ENCODE measurements at regions not wholly inside any gene's neighbourhood (a gene's known extent, or its start where the extent isn't known, plus 50 kb on each side); places are given as distances from the start of the nearest gene placed in this dataset.

DNA sequence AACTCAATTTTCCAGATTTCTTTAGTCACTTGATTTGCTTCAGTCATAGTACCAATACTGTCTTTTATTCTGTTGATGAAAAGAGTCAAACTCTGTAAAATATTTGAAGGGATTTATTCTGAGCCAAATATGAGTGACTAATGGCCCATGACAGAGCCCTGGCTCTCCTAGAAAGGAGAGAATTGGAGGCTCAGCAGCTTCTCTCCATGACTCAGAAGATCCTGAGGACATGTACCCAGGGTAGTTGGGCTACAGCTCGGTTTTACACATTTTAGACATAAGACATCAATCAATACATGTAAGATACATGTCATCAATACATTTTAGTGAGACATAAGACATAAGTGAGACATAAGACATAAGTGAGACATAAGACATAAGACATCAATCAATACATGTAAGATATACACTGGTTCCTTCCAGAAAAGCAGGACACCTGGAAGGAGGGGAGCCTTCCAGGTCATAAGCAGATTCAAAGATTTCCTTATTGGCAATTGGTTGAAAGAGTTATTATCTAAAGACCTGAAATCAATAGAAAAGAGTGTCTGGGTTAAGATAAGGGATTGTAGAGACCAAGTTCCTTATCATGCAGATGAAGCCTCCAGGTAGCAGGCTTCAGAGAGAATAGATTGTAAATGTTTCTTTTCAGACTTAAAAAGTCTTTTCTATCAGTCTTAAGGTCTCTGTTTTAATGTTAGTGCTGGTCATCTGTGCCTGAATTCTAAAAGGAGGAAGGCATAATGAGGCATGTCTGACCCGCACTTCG, 179.8 kb upstream of the RFC3 start:
- Mint-ChIP-seq H3K27me3 (no peaks in the 10 kb centered on the region), H3K4me3 (no peak overlapping the region), H3K27ac (no peak overlapping the region), H3K36me3 (no peaks in the 10 kb centered on the region), H3K4me1 (peaks cover 1% of the 10 kb centered on the region), H3K9me3 (no peaks in the 10 kb centered on the region)
- POLR2A ChIA-PET, result no interaction called here
- no peak for ATAC-seq (ENCODE audit: low read depth)
- DNase-seq, result no peak

DNA sequence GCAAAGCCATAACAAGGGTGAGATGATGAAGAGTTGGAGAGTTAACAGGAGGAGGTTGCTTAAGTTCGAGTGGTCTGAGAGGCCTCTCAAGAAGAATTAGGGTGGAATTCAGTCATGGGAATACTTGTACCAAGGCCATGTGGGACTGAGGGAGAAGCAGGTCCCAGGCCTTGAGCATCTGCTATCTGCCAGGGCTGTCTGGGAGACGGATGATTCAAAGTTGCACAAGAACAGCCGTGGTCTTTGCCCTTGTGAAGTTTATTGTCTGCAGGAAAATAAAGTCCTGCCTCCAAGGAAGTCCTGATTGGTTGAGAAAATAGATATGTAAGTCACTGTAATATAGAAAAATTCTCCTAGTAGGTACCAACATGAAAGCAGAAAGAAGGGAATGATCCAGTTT, 178.8 kb upstream of the RFC3 start:
- ATAC-seq (ENCODE audit: low read depth) (no peak), DNase-seq (no peak)
- Mint-ChIP-seq H3K27me3 (no peaks in the 10 kb centered on the region), H3K27ac (no peak overlapping the region), H3K36me3 (no peaks in the 10 kb centered on the region), H3K4me3 (no peak overlapping the region), H3K4me1 (peaks cover 1% of the 10 kb centered on the region), H3K9me3 (no peaks in the 10 kb centered on the region)
- POLR2A ChIA-PET, result no interaction called here

DNA sequence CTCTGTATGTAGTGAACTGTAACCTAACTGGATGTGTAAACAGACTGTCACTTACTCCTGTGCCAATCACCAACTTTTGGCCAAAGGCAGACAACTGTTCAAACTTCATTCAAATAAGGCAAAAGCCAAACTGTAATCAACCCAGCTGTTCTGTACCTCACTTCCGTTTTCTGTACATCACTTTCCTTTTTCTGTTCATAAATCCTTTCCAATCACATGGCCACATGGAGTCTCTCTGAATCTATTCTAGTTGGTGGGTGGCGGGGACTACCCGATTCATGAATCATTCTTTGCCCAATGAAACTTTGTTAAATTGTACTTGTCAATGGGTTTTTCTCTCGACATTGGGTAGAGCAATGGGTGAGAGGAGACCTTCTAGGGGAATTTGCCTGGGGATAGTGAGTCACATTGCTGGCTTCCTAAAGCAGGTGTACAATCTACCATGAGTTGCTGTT, 178.3 kb upstream of the RFC3 start:
- no peak for ATAC-seq (ENCODE audit: low read depth)
- no peak for DNase-seq
- H3K27ac Mint-ChIP-seq, result no peak overlapping the region

GRCh38 chr13:33640832-33641231, 177.1 kb upstream of the RFC3 start:
- Mint-ChIP-seq H3K27ac (no peak overlapping the region), H3K36me3 (no peaks in the 10 kb centered on the region), H3K9me3 (no peaks in the 10 kb centered on the region), H3K4me1 (peaks cover 1% of the 10 kb centered on the region), H3K27me3 (no peaks in the 10 kb centered on the region), H3K4me3 (no peak overlapping the region)
- DNase-seq, result no peak
- POLR2A ChIA-PET, result no interaction called here
- no peak for ATAC-seq (ENCODE audit: low read depth)

More for the DNA sequence above, 178.3 kb upstream of the RFC3 start:
- H3K4me3 Mint-ChIP-seq, result no peak overlapping the region
- POLR2A ChIA-PET, result no interaction called here
- no peaks in the 10 kb centered on the region for H3K36me3 Mint-ChIP-seq
- H3K27me3 Mint-ChIP-seq, result no peaks in the 10 kb centered on the region
- peaks cover 1% of the 10 kb centered on the region for H3K4me1 Mint-ChIP-seq
- H3K9me3 Mint-ChIP-seq, result no peaks in the 10 kb centered on the region

DNA sequence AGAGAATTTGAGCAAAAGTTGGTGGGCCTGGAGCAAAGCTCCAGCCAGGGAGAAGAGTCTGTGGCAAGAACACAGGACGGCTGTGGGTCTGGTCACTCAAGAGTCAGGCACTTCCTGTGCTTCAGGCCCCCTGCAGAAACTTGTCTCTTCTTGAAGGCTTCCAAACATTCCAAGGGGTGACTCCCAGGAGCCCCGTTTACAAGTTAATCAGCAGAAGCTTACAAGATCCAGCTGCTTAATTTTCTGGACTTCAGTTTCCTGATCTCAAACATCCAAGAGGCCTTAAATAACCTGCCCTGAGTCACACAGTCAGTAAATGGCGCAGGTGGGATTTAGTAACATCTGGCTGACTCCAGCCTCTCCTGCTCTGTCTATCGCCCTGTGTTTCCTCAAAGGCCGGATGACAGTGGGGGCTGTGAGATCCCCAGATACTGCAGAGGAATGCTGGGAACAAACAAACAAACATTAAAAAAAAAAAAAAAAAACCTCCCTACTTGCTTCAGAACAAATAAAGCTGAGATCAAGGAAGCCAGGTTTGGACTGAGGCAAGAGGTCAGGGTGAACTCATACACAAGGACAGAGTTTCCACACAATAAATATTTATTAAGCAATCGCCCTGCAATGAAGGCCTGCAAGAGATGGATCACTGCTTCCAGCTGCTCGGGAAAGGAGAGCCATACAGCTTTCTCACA, 175.4 kb upstream of the RFC3 start:
- no peak for ATAC-seq (ENCODE audit: low read depth)
- POLR2A ChIA-PET, result no interaction called here
- Mint-ChIP-seq H3K4me1 (peaks cover 1% of the 10 kb centered on the region), H3K27ac (no peak overlapping the region), H3K4me3 (no peak overlapping the region), H3K27me3 (no peaks in the 10 kb centered on the region), H3K36me3 (no peaks in the 10 kb centered on the region), H3K9me3 (no peaks in the 10 kb centered on the region)
- DNase-seq, result no peak

GRCh38 chr13:33644581-33645543, 173.1 kb upstream of the RFC3 start:
- no peak for DNase-seq

GRCh38 chr13:33645591-33646554, 172.1 kb upstream of the RFC3 start:
- no peak for DNase-seq
- Mint-ChIP-seq H3K27me3 (no peaks in the 10 kb centered on the region), H3K36me3 (no peaks in the 10 kb centered on the region), H3K4me3 (no peak overlapping the region), H3K4me1 (no peaks in the 10 kb centered on the region), H3K27ac (no peak overlapping the region), H3K9me3 (no peaks in the 10 kb centered on the region)
- ATAC-seq (ENCODE audit: low read depth), result no peak
- POLR2A ChIA-PET, result no interaction called here

More at GRCh38 chr13:33644581-33645543, 173.1 kb upstream of the RFC3 start:
- no peaks in the 10 kb centered on the region for H3K4me1 Mint-ChIP-seq
- no peak overlapping the region for H3K4me3 Mint-ChIP-seq
- no peaks in the 10 kb centered on the region for H3K27me3 Mint-ChIP-seq
- H3K27ac Mint-ChIP-seq, result no peak overlapping the region
- no peak for ATAC-seq (ENCODE audit: low read depth)
- no peaks in the 10 kb centered on the region for H3K36me3 Mint-ChIP-seq
- POLR2A ChIA-PET, result no interaction called here
- H3K9me3 Mint-ChIP-seq, result no peaks in the 10 kb centered on the region

DNA sequence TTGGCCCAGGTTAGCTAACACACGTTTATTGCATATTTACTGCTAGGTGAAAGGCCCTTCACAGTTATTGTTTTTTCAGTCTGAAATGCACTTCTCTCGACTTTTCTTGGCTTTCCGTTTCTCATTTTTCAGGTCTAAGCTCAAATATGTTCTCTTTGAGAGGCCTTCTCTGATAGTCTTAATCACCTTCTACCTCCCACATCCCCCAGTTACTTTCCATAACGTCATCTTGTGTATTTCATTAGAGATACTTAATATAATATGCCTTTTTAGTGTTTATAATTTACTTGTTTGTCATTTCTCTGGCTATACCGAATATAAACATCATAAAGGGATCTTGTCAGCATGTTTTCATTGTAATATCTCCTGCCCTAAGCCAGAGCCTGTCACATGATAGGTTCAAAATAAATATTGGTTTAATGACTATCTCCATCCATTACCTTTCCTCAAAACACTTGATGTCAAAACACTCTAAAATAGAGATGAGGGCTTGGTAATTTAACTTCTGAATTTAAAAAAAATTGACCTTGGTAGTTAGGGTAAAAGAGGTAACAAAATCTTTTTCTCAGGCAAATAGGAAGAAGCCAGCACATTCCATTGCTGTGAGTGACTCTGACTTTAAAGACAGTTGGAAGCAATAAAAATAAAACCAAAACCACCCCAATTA, 168.6 kb upstream of the RFC3 start:
- no peak overlapping the region for H3K27ac Mint-ChIP-seq
- ATAC-seq (ENCODE audit: low read depth) (no peak), DNase-seq (no peak)
- no peaks in the 10 kb centered on the region for H3K36me3 Mint-ChIP-seq
- POLR2A ChIA-PET, result no interaction called here
- no peak overlapping the region for H3K4me3 Mint-ChIP-seq
- peaks cover 6% of the 10 kb centered on the region for H3K27me3 Mint-ChIP-seq
- H3K4me1 Mint-ChIP-seq, result no peaks in the 10 kb centered on the region
- H3K9me3 Mint-ChIP-seq, result no peaks in the 10 kb centered on the region

DNA sequence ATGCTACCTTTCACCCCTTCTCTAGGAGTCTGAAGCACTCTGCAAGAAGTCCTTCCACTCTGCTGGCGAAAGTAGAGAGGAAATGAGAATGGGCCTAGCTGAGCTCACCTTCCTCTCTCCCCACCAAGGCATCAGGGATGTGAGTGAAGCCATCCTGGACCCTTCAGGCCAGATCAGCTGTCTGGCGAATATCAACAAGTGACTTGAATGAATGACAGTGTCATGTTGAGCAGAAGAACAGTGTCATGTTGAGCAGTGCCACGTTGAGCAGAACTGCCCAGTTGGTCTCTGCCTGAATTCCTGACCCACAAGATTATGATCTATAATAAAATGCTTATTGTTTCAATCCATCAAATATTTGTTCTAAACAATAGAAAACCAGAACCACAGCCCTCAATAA, 166.2 kb upstream of the RFC3 start:
- Mint-ChIP-seq H3K36me3 (no peaks in the 10 kb centered on the region), H3K4me1 (no peaks in the 10 kb centered on the region), H3K27me3 (peaks cover 11% of the 10 kb centered on the region), H3K27ac (no peak overlapping the region), H3K9me3 (peaks cover 1% of the 10 kb centered on the region), H3K4me3 (no peak overlapping the region)
- POLR2A ChIA-PET, result no interaction called here
- ATAC-seq (ENCODE audit: low read depth) (no peak), DNase-seq (no peak)

GRCh38 chr13:33657274-33657673, 160.7 kb upstream of the RFC3 start:
- no peak overlapping the region for H3K27ac Mint-ChIP-seq
- H3K36me3 Mint-ChIP-seq, result no peaks in the 10 kb centered on the region
- DNase-seq (no peak), ATAC-seq (ENCODE audit: low read depth) (no peak)
- H3K4me1 Mint-ChIP-seq, result no peaks in the 10 kb centered on the region
- peaks cover 11% of the 10 kb centered on the region for H3K27me3 Mint-ChIP-seq
- no peak overlapping the region for H3K4me3 Mint-ChIP-seq
- peaks cover 4% of the 10 kb centered on the region for H3K9me3 Mint-ChIP-seq
- POLR2A ChIA-PET, result no interaction called here

DNA sequence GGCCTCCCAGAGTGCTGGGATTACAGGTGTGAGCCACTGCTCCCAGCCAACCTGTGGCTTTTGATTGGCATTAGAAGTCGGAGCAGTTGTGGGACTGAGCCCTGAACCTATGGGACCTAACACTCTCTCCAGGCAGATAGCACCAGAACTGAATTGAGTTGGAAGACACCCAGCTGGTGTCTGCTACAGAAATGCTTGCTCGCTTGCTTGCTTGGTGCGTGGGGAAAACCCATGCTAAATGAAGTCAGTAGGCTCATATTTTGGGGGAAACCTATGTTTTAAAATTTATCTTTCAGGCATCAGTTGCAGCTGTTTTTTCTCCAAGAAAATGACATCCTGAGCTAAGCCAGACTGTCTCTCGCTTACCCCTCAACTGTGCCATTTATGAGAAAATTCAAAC, 158.5 kb upstream of the RFC3 start:
- Mint-ChIP-seq H3K36me3 (no peaks in the 10 kb centered on the region), H3K27me3 (peaks cover 3% of the 10 kb centered on the region), H3K4me1 (no peaks in the 10 kb centered on the region), H3K9me3 (peaks cover 4% of the 10 kb centered on the region), H3K4me3 (no peak overlapping the region), H3K27ac (no peak overlapping the region)
- DNase-seq (no peak), ATAC-seq (ENCODE audit: low read depth) (no peak)
- POLR2A ChIA-PET, result no interaction called here

GRCh38 chr13:33659894-33660293, 158.1 kb upstream of the RFC3 start:
- Mint-ChIP-seq H3K4me1 (no peaks in the 10 kb centered on the region), H3K9me3 (peaks cover 4% of the 10 kb centered on the region), H3K36me3 (no peaks in the 10 kb centered on the region), H3K4me3 (no peak overlapping the region), H3K27ac (no peak overlapping the region), H3K27me3 (peaks cover 3% of the 10 kb centered on the region)
- POLR2A ChIA-PET, result no interaction called here
- DNase-seq (no peak), ATAC-seq (ENCODE audit: low read depth) (no peak)
